Renal pelvis (tissue), 1 donor: ENCODE measurements at regions not wholly inside any gene's neighbourhood (a gene's known extent, or its start where the extent isn't known, plus 50 kb on each side); places are given as distances from the start of the nearest gene placed in this dataset.
"Not testable (repeated sequence)": the region's sequence is repeated elsewhere in the genome, so short reads cannot be mapped to it uniquely, and the experiment has no call there.

Experiments
- DNase-seq: peaks from one replicate; pipeline ENCODE4 v3.0.0-alpha.2; 2013

GRCh38 chr4:186979961-186980745, 256.5 kb upstream of the FAT1 start:
- peak; percentile 15 for DNase-seq

GRCh38 chr4:186981161-186981560, 257.5 kb upstream of the FAT1 start:
- no peak for DNase-seq

- DNase-seq: no peak
These were observed 258.5 kb upstream of the FAT1 start for GRCh38 chr4:186982160-186982559.

- DNase-seq: no peak
These were observed 260.5 kb upstream of the FAT1 start for GRCh38 chr4:186984105-186984644.

GRCh38 chr4:186999686-187000085, 276.0 kb upstream of the FAT1 start:
- no peak for DNase-seq

- DNase-seq: no peak
These were observed 276.6 kb upstream of the FAT1 start for GRCh38 chr4:187000281-187000680.

GRCh38 chr4:187002133-187002532, 278.5 kb upstream of the FAT1 start:
- not testable (repeated sequence) for DNase-seq

GRCh38 chr4:187004628-187005027, 281.0 kb upstream of the FAT1 start:
- no peak for DNase-seq

- peak; percentile 70 for DNase-seq
These were observed 282.5 kb upstream of the FAT1 start for GRCh38 chr4:187006189-187006618.

GRCh38 chr4:187010052-187010451, 286.4 kb upstream of the FAT1 start:
- no peak for DNase-seq

- DNase-seq: no peak
These were observed 292.4 kb upstream of the FAT1 start for GRCh38 chr4:187016101-187016500.

- no peak for DNase-seq
These were observed 293.5 kb upstream of the FAT1 start for GRCh38 chr4:187017147-187017546.

- DNase-seq: no peak
These were observed 296.2 kb upstream of the FAT1 start for GRCh38 chr4:187019896-187020295.

GRCh38 chr4:187020676-187021075, 297.0 kb upstream of the FAT1 start:
- no peak for DNase-seq

GRCh38 chr4:187021436-187022205, 298.0 kb upstream of the FAT1 start:
- no peak for DNase-seq

GRCh38 chr4:187027272-187027671, 303.6 kb upstream of the FAT1 start:
- peak; percentile 43 for DNase-seq

- DNase-seq: no peak
These were observed 318.6 kb upstream of the FAT1 start for GRCh38 chr4:187042251-187042650.

- DNase-seq: no peak
These were observed 322.8 kb upstream of the FAT1 start for GRCh38 chr4:187046471-187046870.

- DNase-seq: peak; percentile 42
These were observed 335.4 kb upstream of the FAT1 start for GRCh38 chr4:187059021-187059420.

GRCh38 chr4:187059895-187060294, 336.2 kb upstream of the FAT1 start:
- DNase-seq: no peak

- no peak for DNase-seq
These were observed 336.9 kb upstream of the FAT1 start for GRCh38 chr4:187060551-187060950.

GRCh38 chr4:187063251-187063650, 339.6 kb upstream of the FAT1 start:
- no peak for DNase-seq

GRCh38 chr4:187064033-187064432, 340.4 kb upstream of the FAT1 start:
- DNase-seq: no peak
